ENCODE measurements at regions not wholly inside any gene's neighbourhood (a gene's known extent, or its start where the extent isn't known, plus 50 kb on each side); places are given as distances from the start of the nearest gene placed in this dataset.

GRCh38 chr14:54047645-54048308 is 91.2 kb upstream of the BMP4 start:
- TF ChIP-seq CTCF (IDR thresholded peaks at IDR 0.05): no peak
- TF ChIP-seq POLR2A (IDR thresholded peaks at IDR 0.05): no peak
- no peak for TF ChIP-seq EP300 (IDR thresholded peaks at IDR 0.05)
- no peak for TF ChIP-seq POLR2AphosphoS5 (IDR thresholded peaks at IDR 0.05)
